Memory B cell (primary cell): ENCODE measurements at regions not wholly inside any gene's neighbourhood (a gene's known extent, or its start where the extent isn't known, plus 50 kb on each side); places are given as distances from the start of the nearest gene placed in this dataset.

Experiments used
- ATAC-seq: fragments of 150-1000 bp; cut with Tn5 transposase; 2 replicates; pipeline ENCODE4 v1.10.0; 2021; ENCODE audit warnings: low read depth, mild to moderate bottlenecking, moderate library complexity
- DNase-seq, 2 donors: peaks; one replicate each; pipeline ENCODE4 v3.0.0; 2022; ENCODE audit warnings: low spot score in 2 of 2
- H3K27ac Mint-ChIP-seq: one replicate; pipeline ENCODE4 v1.8.0; 2022; ENCODE audit warnings: mild to moderate bottlenecking, moderate library complexity, mixed read lengths
- H3K27me3 Mint-ChIP-seq: one replicate; pipeline ENCODE4 v1.8.0; 2022; ENCODE audit warnings: mixed read lengths
- H3K36me3 Mint-ChIP-seq: one replicate; pipeline ENCODE4 v1.8.0; 2022; ENCODE audit warnings: mild to moderate bottlenecking, mixed read lengths
- H3K4me1 Mint-ChIP-seq: one replicate; pipeline ENCODE4 v1.8.0; 2022; ENCODE audit warnings: mixed read lengths
- H3K4me3 Mint-ChIP-seq: one replicate; pipeline ENCODE4 v1.8.0; 2022; ENCODE audit warnings: mild to moderate bottlenecking, moderate library complexity, mixed read lengths
- H3K9me3 Mint-ChIP-seq: one replicate; pipeline ENCODE4 v1.8.0; 2022; ENCODE audit warnings: mixed read lengths

DNA sequence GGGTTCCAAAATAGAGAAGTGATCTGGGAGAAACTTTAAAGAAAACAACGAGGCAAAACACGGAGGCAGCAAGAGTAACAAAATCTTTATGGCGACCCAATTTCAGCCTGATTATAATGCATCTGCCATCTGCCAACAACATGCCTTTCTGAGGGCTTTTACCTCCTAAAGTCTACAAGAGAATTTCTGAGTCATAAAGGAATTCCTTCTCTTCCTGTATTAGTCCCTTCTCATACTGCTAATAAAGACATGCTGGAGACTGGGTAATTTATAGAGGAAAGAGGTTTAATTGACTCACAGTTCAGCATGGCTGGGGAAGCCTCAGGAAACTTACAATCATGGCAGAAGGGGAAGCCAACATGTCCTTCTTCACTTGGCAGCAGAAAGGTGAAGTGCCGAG, 226.6 kb downstream of the HACE1 start:
- Mint-ChIP-seq H3K4me1 (no peaks in the 10 kb centered on the region), H3K36me3 (no peaks in the 10 kb centered on the region), H3K9me3 (peaks cover 1% of the 10 kb centered on the region), H3K4me3 (no peak overlapping the region), H3K27me3 (peaks cover 2% of the 10 kb centered on the region), H3K27ac (no peak overlapping the region)
- no peak for ATAC-seq
- DNase-seq = no peak

DNA sequence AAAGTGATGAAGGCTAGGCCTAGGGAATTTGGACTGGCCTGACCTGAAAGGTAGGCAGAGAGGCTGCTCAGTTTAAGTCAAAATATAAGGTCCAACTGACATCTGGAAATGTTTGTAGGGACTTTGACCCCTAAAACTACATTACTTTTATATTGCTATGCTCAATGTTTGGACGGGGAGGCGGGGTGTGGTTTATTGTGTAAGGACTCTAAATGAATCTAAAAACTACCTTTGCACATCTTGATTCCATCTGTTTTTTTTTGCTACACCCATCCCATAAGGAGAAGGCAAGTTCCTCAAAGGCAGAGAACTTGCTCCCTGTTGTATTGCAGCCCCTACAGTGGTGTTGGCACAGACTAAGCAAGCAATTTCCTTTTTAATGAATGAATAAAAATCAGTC, 227.1 kb downstream of the HACE1 start:
- Mint-ChIP-seq H3K27ac (no peak overlapping the region), H3K4me3 (no peak overlapping the region), H3K9me3 (peaks cover 1% of the 10 kb centered on the region), H3K27me3 (peaks cover 1% of the 10 kb centered on the region), H3K4me1 (no peaks in the 10 kb centered on the region), H3K36me3 (no peaks in the 10 kb centered on the region)
- no peak for DNase-seq
- no peak for ATAC-seq

DNA sequence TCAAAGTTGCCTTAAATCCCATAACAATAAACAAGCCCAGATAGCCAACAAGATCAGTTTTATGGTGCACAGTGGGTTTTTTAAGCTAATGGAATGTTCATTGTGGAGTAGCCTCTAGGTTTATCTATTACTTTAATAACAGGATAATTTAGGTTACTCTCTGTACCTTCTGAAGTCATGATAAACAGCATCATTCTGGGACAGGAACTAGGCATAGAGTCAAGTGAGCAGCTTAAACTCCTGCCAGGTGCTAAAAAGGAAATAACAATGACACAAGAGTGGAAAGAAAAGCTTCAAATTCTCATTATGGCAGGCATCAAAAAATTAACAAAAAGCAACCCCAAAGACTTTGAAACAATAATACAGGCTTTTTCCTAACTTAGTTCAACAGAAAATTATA, 228.8 kb downstream of the HACE1 start:
- H3K9me3 Mint-ChIP-seq = no peaks in the 10 kb centered on the region
- no peak for ATAC-seq
- H3K27ac Mint-ChIP-seq = no peak overlapping the region

DNA sequence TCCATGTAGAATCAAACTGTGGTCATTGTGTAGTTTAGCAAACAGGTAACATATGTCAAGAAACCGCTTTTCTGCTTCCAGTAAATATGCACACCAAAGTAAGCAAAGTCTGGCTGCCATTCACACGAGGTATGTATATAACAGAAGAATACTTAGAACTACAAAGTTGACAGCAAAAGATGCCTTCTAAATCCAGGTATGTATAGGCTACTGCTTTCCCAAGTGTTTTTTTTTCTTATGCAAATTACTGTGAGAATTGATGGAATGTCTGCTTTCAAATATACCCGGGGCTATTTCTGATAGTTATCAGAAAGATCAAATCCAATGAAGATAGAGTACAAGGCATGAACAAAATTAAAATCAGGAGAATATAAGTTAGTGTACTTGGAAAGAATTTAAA, 229.2 kb downstream of the HACE1 start:
- no peak overlapping the region for H3K27ac Mint-ChIP-seq
- no peaks in the 10 kb centered on the region for H3K4me1 Mint-ChIP-seq
- peaks cover under 1% of the 10 kb centered on the region for H3K27me3 Mint-ChIP-seq
- no peaks in the 10 kb centered on the region for H3K9me3 Mint-ChIP-seq
- DNase-seq (no peak), ATAC-seq (no peak)
- no peak overlapping the region for H3K4me3 Mint-ChIP-seq
- no peaks in the 10 kb centered on the region for H3K36me3 Mint-ChIP-seq

More for the DNA sequence above, 228.8 kb downstream of the HACE1 start:
- no peak overlapping the region for H3K4me3 Mint-ChIP-seq
- H3K27me3 Mint-ChIP-seq = no peaks in the 10 kb centered on the region
- no peaks in the 10 kb centered on the region for H3K36me3 Mint-ChIP-seq
- DNase-seq = no peak
- H3K4me1 Mint-ChIP-seq = no peaks in the 10 kb centered on the region

GRCh38 chr6:104629826-104630225, 229.9 kb downstream of the HACE1 start:
- H3K4me1 Mint-ChIP-seq = no peaks in the 10 kb centered on the region
- DNase-seq (no peak), ATAC-seq (no peak)
- no peaks in the 10 kb centered on the region for H3K9me3 Mint-ChIP-seq
- H3K27me3 Mint-ChIP-seq = peaks cover 4% of the 10 kb centered on the region
- no peaks in the 10 kb centered on the region for H3K36me3 Mint-ChIP-seq
- no peak overlapping the region for H3K27ac Mint-ChIP-seq
- no peak overlapping the region for H3K4me3 Mint-ChIP-seq

GRCh38 chr6:104625536-104625935, 234.2 kb downstream of the HACE1 start:
- H3K9me3 Mint-ChIP-seq = no peaks in the 10 kb centered on the region
- peaks cover 4% of the 10 kb centered on the region for H3K27me3 Mint-ChIP-seq
- H3K4me1 Mint-ChIP-seq = no peaks in the 10 kb centered on the region
- DNase-seq (no peak), ATAC-seq (no peak)
- no peaks in the 10 kb centered on the region for H3K36me3 Mint-ChIP-seq
- no peak overlapping the region for H3K27ac Mint-ChIP-seq
- no peak overlapping the region for H3K4me3 Mint-ChIP-seq

DNA sequence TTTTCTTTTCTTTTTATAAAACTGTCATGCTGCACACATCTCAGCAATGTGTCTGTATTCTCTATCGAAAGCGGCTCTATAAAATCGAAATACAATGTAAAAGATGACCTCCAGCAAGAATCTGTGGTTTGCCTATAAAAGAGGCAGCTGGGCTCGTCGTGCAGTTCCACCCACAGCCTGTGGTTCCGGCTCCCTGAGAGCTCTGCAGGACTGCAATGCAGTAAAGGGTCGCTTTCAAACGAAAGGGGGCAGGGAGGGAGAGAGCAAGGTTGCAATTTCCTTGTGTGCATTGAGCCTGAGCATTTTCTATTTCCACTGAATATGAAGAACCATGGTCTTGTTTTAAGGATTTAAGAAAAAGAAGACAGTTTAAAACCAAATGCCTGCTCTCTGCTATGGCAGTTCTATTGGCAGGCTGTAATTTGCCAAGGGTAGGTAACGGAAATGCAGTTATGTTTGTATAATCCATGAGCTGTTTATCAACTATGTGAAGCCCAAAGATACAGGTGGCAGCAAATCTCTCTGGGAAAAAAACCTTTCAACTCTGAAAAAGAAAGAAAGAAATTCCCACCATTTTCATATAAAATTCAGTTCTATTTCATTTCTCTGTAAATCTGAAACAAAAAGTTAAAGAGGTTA, 236.5 kb downstream of the HACE1 start:
- ATAC-seq (no peak), DNase-seq (no peak)
- H3K4me3 Mint-ChIP-seq = no peak overlapping the region

DNA sequence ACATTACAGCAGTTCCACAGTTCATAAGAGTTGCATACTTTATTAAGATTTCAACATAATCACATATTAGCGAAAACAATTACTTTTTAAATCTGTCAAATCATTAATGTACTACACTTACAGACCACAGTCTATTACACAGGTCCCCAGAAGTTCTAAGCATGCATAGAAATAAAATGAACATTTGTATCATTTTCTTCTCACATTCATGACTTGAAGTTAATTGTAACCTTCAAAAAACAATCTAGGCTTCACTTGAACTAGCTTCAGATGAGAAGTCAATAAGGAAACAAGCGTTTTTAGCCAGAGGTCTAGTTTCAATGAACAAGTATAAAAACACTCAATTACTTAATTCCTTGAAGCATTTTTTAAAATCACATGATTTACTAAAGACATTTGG, 238.3 kb downstream of the HACE1 start:
- Mint-ChIP-seq H3K4me1 (no peaks in the 10 kb centered on the region), H3K4me3 (no peak overlapping the region), H3K9me3 (no peaks in the 10 kb centered on the region), H3K36me3 (no peaks in the 10 kb centered on the region), H3K27me3 (peaks cover 4% of the 10 kb centered on the region), H3K27ac (no peak overlapping the region)
- ATAC-seq (no peak), DNase-seq (no peak)

More for the DNA sequence above, 236.5 kb downstream of the HACE1 start:
- Mint-ChIP-seq H3K9me3 (no peaks in the 10 kb centered on the region), H3K4me1 (no peaks in the 10 kb centered on the region), H3K36me3 (no peaks in the 10 kb centered on the region), H3K27me3 (peaks cover 4% of the 10 kb centered on the region), H3K27ac (no peak overlapping the region)

DNA sequence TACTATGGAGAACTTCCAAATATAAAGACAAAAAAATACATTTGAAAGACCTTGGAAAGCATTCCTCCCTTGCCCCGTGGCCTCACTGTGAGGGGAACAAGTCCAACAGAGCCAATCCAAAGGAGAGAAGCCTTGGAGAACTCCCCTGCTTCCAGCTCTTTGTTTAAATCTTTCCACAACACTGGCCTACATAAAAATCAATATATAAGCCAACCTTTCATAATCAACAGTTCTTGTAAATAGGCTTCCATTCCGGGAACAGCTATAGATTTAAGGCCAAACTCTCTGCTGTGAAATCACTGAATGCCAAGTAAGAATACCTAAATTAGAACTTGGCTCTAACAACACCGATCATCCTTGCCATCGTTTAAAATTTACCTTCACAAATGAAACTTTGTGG, 242.1 kb downstream of the HACE1 start:
- H3K9me3 Mint-ChIP-seq = no peaks in the 10 kb centered on the region
- no peak for ATAC-seq
- no peaks in the 10 kb centered on the region for H3K4me1 Mint-ChIP-seq
- no peak overlapping the region for H3K27ac Mint-ChIP-seq
- DNase-seq = no peak
- H3K27me3 Mint-ChIP-seq = no peaks in the 10 kb centered on the region
- H3K4me3 Mint-ChIP-seq = no peak overlapping the region
- no peaks in the 10 kb centered on the region for H3K36me3 Mint-ChIP-seq

GRCh38 chr6:104614394-104614793, 245.3 kb downstream of the HACE1 start:
- H3K36me3 Mint-ChIP-seq = no peaks in the 10 kb centered on the region
- H3K4me3 Mint-ChIP-seq = no peak overlapping the region
- H3K9me3 Mint-ChIP-seq = no peaks in the 10 kb centered on the region
- H3K27ac Mint-ChIP-seq = no peak overlapping the region
- peaks cover 2% of the 10 kb centered on the region for H3K27me3 Mint-ChIP-seq
- no peaks in the 10 kb centered on the region for H3K4me1 Mint-ChIP-seq
- ATAC-seq (no peak), DNase-seq (no peak)

GRCh38 chr6:104613416-104614001, 246.2 kb downstream of the HACE1 start:
- Mint-ChIP-seq H3K36me3 (no peaks in the 10 kb centered on the region), H3K9me3 (no peaks in the 10 kb centered on the region), H3K4me1 (no peaks in the 10 kb centered on the region), H3K4me3 (no peak overlapping the region), H3K27ac (no peak overlapping the region), H3K27me3 (peaks cover 2% of the 10 kb centered on the region)
- no peak for DNase-seq
- ATAC-seq = no peak

DNA sequence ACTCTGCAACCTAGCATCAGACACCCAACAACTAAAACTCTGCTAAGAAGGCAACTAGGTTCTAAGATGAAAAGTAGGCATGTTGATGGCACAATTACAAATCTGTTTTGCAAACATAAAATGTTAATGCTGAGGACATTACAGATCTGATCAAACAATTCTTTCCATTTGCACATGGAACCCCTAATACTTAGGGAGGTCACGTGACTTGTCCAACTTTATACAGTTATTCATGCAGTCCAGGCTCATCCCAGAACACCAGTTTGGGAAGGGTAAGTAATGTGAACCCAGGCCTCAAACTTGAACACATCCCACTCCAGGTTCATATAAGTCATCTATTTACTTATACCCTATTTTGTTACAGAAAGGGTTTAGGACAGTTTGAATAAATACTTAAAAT, 247.2 kb downstream of the HACE1 start:
- Mint-ChIP-seq H3K27me3 (peaks cover 2% of the 10 kb centered on the region), H3K27ac (no peak overlapping the region), H3K36me3 (no peaks in the 10 kb centered on the region), H3K9me3 (no peaks in the 10 kb centered on the region), H3K4me3 (no peak overlapping the region), H3K4me1 (no peaks in the 10 kb centered on the region)
- ATAC-seq = no peak
- no peak for DNase-seq

DNA sequence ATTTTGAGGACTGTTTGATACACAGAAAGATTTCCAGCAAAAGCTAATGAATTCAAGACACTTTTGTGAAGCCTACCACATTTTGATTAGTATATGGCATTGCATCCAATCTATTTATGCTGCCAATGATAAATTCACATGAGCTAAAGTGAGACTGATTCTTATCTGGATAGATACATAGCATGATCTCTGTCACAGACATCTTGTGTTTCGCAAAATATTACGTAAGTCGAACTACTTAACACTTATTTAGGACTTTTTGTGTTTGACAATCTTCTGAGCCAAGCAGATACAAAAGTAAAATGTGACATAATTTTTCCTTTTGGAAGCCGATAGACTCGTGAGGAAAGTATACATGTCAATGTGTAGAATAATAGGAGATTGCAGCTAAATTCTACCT, 251.6 kb downstream of the HACE1 start:
- H3K36me3 Mint-ChIP-seq = no peaks in the 10 kb centered on the region
- DNase-seq (no peak), ATAC-seq (no peak)
- peaks cover 2% of the 10 kb centered on the region for H3K27me3 Mint-ChIP-seq
- no peaks in the 10 kb centered on the region for H3K9me3 Mint-ChIP-seq
- H3K4me3 Mint-ChIP-seq = no peak overlapping the region
- no peak overlapping the region for H3K27ac Mint-ChIP-seq
- H3K4me1 Mint-ChIP-seq = no peaks in the 10 kb centered on the region

DNA sequence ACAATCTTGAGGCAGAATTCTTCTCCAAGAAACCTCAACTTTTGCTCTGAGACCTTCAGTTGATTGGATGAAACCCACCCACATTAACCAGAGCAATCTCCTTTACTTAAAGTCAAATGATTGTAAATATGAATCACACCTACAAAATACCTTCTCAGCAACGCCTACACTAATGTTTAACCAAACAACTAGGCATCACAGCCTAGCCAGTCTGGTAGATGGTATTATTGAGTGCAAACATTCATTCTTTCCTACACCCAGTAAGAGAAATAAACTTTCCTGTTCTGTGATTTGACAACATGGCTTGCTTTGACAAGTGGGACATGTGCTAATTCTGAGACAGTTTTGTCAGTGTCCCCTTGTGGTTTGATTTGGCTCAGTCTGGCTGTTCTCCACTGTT, 252.2 kb downstream of the HACE1 start:
- Mint-ChIP-seq H3K27ac (no peak overlapping the region), H3K9me3 (no peaks in the 10 kb centered on the region), H3K4me3 (no peak overlapping the region), H3K27me3 (peaks cover 2% of the 10 kb centered on the region), H3K36me3 (no peaks in the 10 kb centered on the region), H3K4me1 (no peaks in the 10 kb centered on the region)
- ATAC-seq = no peak
- no peak for DNase-seq

DNA sequence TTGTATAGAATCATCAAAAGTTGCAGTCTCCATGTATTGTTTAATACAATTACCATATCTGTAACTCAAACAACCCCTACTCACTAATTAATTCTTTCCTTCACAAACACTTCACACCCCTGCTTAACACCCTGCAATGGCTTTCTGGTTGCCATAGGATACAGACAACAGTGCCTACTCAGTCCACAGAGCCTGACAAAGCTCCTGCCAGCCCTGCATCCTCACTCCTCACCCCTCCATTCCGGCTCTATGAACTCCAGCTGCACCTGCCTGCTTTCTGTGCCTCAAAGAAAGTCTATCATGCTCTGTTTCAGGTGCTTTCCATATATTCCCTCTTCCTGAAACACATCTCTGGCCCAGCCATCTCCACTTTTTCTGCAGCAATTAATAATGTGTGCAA, 253.4 kb downstream of the HACE1 start:
- H3K27ac Mint-ChIP-seq = no peak overlapping the region
- DNase-seq = no peak
- H3K4me3 Mint-ChIP-seq = no peak overlapping the region
- H3K9me3 Mint-ChIP-seq = no peaks in the 10 kb centered on the region
- no peaks in the 10 kb centered on the region for H3K4me1 Mint-ChIP-seq
- no peak for ATAC-seq
- H3K27me3 Mint-ChIP-seq = peaks cover under 1% of the 10 kb centered on the region
- no peaks in the 10 kb centered on the region for H3K36me3 Mint-ChIP-seq
